ENCODE measurements at regions not wholly inside any gene's neighbourhood (a gene's known extent, or its start where the extent isn't known, plus 50 kb on each side); places are given as distances from the start of the nearest gene placed in this dataset.
A peak's percentile ranks its signal among the peaks of the same experiment; 100 is the strongest.

DNA sequence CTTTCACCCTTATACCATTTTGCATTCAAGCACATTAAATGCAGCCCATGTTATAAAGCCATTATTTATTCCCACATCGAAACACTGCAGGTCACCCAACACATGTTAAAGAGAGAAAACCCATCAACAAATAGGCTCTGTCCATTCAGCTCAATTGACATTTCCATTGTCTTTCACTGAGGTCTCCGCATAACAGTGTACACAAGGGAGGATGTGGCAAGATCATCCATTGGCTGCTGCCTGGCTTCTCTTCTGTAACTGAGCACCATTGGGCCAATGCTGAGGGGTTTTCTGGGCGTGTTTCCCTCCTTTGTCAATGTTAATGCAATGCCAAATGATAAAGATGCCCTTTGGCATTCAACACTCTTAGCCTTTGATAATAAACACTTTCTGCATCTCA lies 278.1 kb upstream of the SP4 start:
- H3K9ac ChIP-seq (ENCODE audit: low read length), result no peak overlapping the region
- no peaks in the 10 kb centered on the region for H3K36me3 ChIP-seq (ENCODE audit: control insufficient read depth, insufficient read depth, low read length, severe bottlenecking)
- no peak for DNase-seq (ENCODE audit: low read depth)
- no peak overlapping the region for H3K4me3 ChIP-seq (ENCODE audit: low read length)
- no peaks in the 10 kb centered on the region for H3K4me1 ChIP-seq (ENCODE audit: control insufficient read depth, insufficient read depth, low read length)
- peaks cover 3% of the 10 kb centered on the region for H3K9me3 ChIP-seq (ENCODE audit: control insufficient read depth, low read length)
- no peaks in the 10 kb centered on the region for H3K27me3 ChIP-seq (replicated peaks; ENCODE audit: control insufficient read depth, insufficient read depth, low read length)

DNA sequence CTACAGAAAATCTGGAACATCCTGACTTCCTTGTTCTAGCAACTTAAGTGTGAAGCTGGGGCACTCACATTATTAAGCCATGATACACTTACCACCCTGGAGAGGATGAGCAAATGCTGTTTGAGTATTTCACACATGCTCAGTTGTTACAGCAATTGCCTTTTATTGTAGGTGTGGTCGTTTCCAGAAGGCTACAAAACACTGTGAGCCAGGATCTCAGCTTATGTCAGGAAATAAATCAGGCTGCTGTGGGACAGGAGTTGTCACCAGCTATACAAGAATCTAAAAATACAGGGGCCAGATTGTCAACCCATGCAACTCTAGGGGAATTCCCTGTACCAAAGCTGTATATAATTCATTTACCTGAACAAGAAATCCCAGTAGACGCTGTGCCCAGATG lies 273.3 kb upstream of the SP4 start:
- no peaks in the 10 kb centered on the region for H3K27me3 ChIP-seq (replicated peaks; ENCODE audit: control insufficient read depth, insufficient read depth, low read length)
- peaks cover under 1% of the 10 kb centered on the region for H3K9me3 ChIP-seq (ENCODE audit: control insufficient read depth, low read length)
- DNase-seq (ENCODE audit: low read depth), result no peak
- no peaks in the 10 kb centered on the region for H3K36me3 ChIP-seq (ENCODE audit: control insufficient read depth, insufficient read depth, low read length, severe bottlenecking)
- H3K4me1 ChIP-seq (ENCODE audit: control insufficient read depth, insufficient read depth, low read length), result no peaks in the 10 kb centered on the region
- H3K9ac ChIP-seq (ENCODE audit: low read length), result no peak overlapping the region
- H3K4me3 ChIP-seq (ENCODE audit: low read length), result no peak overlapping the region

DNA sequence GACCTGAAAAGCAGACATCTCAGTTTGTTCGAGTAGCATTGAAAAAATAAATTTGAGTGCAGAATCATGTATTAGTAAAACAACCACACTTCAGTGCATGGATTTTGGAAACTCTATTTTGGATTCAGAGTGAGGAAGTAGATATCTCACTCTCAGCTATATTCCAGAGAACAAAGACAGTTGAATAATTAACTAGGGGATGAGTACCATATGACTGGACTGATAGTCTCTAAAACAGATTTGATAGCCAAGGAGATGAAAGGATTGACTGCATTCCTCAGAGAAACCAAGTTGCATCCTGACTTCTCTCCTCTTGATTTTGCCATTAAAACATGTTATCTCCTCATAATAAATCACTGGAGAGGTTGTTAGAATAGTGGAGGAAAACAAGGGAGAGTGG lies 268.4 kb upstream of the SP4 start:
- no peaks in the 10 kb centered on the region for H3K36me3 ChIP-seq (ENCODE audit: control insufficient read depth, insufficient read depth, low read length, severe bottlenecking)
- H3K9ac ChIP-seq (ENCODE audit: low read length), result no peak overlapping the region
- H3K4me1 ChIP-seq (ENCODE audit: control insufficient read depth, insufficient read depth, low read length), result no peaks in the 10 kb centered on the region
- H3K27me3 ChIP-seq (replicated peaks; ENCODE audit: control insufficient read depth, insufficient read depth, low read length), result no peaks in the 10 kb centered on the region
- DNase-seq (ENCODE audit: low read depth), result no peak
- no peak overlapping the region for H3K4me3 ChIP-seq (ENCODE audit: low read length)
- peaks cover under 1% of the 10 kb centered on the region for H3K9me3 ChIP-seq (ENCODE audit: control insufficient read depth, low read length)

DNA sequence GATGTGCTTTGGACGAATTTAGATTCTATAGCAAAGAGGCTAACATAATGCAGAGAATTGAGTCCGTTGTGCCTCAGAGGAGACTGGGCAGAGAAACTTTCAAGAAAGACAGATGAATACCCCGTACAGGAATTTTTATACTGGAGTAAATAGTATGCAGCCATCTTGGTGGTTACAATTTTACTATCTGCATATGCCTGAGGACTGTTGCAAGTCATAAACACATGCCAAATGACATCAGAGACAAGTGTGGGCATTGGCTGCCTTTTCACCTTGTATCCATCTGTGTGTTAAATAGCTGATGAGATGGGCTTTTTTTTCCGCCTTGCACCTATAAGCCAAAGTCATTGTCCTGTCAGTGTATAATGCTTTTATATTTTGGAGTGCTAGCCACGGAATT lies 267.5 kb upstream of the SP4 start:
- H3K4me1 ChIP-seq (ENCODE audit: control insufficient read depth, insufficient read depth, low read length), result no peaks in the 10 kb centered on the region
- H3K9ac ChIP-seq (ENCODE audit: low read length), result no peak overlapping the region
- H3K4me3 ChIP-seq (ENCODE audit: low read length), result no peak overlapping the region
- no peaks in the 10 kb centered on the region for H3K36me3 ChIP-seq (ENCODE audit: control insufficient read depth, insufficient read depth, low read length, severe bottlenecking)
- DNase-seq (ENCODE audit: low read depth), result no peak
- H3K9me3 ChIP-seq (ENCODE audit: control insufficient read depth, low read length), result peaks cover 8% of the 10 kb centered on the region
- H3K27me3 ChIP-seq (replicated peaks; ENCODE audit: control insufficient read depth, insufficient read depth, low read length), result no peaks in the 10 kb centered on the region

DNA sequence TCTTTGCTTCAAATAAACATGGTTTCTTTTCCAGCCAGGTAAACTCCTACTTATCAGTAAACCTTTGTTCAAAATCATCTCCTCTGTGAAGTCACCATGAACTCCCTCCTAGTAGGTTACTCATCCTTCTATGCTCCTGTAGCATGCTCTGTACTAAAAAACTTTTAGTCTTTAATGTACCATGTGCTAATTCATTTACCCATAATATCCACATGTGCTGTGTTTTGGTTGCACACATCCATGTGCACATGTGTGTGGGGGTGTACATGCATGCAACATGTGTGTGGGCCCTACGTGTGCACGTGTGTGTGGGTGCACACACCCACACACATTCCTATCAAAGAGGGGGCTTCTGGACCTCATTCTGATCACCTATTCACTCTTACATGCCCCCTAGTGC lies 259.9 kb upstream of the SP4 start:
- H3K27me3 ChIP-seq (replicated peaks; ENCODE audit: control insufficient read depth, insufficient read depth, low read length), result peaks cover 8% of the 10 kb centered on the region
- H3K36me3 ChIP-seq (ENCODE audit: control insufficient read depth, insufficient read depth, low read length, severe bottlenecking), result no peaks in the 10 kb centered on the region
- H3K9me3 ChIP-seq (ENCODE audit: control insufficient read depth, low read length), result peaks cover 8% of the 10 kb centered on the region
- DNase-seq (ENCODE audit: low read depth), result no peak
- no peaks in the 10 kb centered on the region for H3K4me1 ChIP-seq (ENCODE audit: control insufficient read depth, insufficient read depth, low read length)
- no peak overlapping the region for H3K9ac ChIP-seq (ENCODE audit: low read length)
- H3K4me3 ChIP-seq (ENCODE audit: low read length), result no peak overlapping the region

DNA sequence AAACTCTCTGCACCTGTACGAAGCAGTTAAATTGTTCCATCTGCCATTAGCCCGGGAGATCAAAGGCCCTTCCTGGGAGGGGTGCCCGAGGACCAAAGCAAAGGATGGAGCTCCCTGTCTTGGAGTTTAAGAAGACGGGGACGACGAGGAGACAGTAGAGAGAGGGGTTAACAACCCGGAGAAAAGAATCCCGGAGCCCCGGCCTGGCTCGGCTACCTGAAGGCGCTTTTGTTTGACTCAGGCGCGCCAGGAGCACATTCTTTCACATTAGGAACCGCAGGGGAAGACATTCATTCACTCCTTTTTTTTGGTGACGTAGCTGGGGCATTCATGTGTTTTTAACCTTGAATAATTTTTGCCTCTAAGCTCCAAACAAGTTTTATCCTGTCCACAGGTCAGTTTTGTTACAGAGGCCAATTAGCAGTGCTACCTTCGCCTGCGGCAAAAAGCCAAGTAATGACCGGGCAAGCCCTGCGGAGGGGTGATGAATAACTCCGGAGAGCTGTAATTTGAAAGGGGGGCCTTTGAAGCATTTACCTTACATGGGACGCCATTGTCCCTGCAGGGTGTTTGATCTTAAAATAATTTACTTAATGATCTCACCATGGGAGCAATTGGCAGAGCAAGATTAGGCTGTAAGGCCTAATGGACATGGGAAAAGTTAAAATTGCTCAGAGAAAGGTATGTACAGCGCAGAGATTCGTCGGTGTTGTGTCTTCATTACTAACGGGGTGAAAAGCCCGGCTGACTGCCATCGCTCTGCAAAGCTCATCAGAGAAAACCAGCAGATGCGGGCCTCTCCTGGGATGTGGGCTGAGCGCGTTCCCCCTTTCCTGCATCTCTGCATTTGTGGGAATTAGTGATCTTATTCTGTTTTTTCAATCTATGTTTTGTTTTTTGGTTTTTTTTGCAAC lies 258.0 kb upstream of the SP4 start:
- no peaks in the 10 kb centered on the region for H3K4me1 ChIP-seq (ENCODE audit: control insufficient read depth, insufficient read depth, low read length)
- H3K9me3 ChIP-seq (ENCODE audit: control insufficient read depth, low read length), result peaks cover 3% of the 10 kb centered on the region
- no peak for DNase-seq (ENCODE audit: low read depth)
- no peaks in the 10 kb centered on the region for H3K36me3 ChIP-seq (ENCODE audit: control insufficient read depth, insufficient read depth, low read length, severe bottlenecking)
- no peak overlapping the region for H3K4me3 ChIP-seq (ENCODE audit: low read length)
- peaks cover 8% of the 10 kb centered on the region for H3K27me3 ChIP-seq (replicated peaks; ENCODE audit: control insufficient read depth, insufficient read depth, low read length)
- H3K9ac ChIP-seq (ENCODE audit: low read length), result no peak overlapping the region

DNA sequence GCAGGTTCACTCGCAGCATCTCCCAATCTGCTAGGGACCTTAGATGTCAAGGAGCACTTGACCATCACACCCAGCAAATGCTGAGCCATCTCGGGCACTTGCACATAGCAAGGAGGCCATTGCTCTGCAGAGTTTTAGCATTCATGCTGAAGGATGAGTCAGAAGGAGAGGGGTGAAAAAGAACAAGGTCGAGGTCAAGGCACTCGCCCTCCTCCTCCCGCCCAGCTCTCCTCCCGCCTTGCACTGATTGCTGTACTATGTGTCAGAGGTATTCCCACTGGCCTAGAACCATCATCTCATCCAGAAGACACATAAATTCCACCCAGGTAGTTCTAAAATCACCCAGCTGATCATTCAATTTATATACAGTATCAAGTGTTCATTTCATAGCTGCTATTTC lies 255.1 kb upstream of the SP4 start:
- Histone ChIP-seq H3K9me3 (ENCODE audit: control insufficient read depth, low read length) (no peaks in the 10 kb centered on the region), H3K4me1 (ENCODE audit: control insufficient read depth, insufficient read depth, low read length) (no peaks in the 10 kb centered on the region), H3K4me3 (ENCODE audit: low read length) (no peak overlapping the region), H3K27me3 (replicated peaks; ENCODE audit: control insufficient read depth, insufficient read depth, low read length) (peaks cover 8% of the 10 kb centered on the region), H3K36me3 (ENCODE audit: control insufficient read depth, insufficient read depth, low read length, severe bottlenecking) (no peaks in the 10 kb centered on the region), H3K9ac (ENCODE audit: low read length) (no peak overlapping the region)
- DNase-seq (ENCODE audit: low read depth), result no peak

DNA sequence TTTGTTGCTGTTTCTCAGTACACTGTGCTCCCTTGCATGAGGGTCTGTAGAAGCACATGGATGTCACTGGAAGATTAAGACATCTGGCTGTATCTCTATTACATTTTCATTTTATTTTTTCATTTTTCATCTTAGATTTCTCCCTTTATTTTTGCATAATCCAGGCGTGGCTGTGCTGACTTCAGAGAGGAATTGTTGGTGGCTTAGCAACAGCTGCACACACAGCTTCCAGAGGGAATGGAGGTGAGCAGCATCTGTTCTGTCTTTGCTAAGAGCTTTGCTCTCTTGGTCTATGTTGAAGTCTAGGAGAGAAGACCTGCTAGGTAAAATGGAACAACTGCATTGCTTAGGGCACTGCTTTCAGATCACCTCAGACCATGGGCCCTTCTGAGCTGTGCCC lies 254.4 kb upstream of the SP4 start:
- no peak for DNase-seq (ENCODE audit: low read depth)
- Histone ChIP-seq H3K27me3 (replicated peaks; ENCODE audit: control insufficient read depth, insufficient read depth, low read length) (peaks cover 2% of the 10 kb centered on the region), H3K9me3 (ENCODE audit: control insufficient read depth, low read length) (no peaks in the 10 kb centered on the region), H3K36me3 (ENCODE audit: control insufficient read depth, insufficient read depth, low read length, severe bottlenecking) (no peaks in the 10 kb centered on the region), H3K4me1 (ENCODE audit: control insufficient read depth, insufficient read depth, low read length) (no peaks in the 10 kb centered on the region), H3K9ac (ENCODE audit: low read length) (no peak overlapping the region), H3K4me3 (ENCODE audit: low read length) (no peak overlapping the region)

DNA sequence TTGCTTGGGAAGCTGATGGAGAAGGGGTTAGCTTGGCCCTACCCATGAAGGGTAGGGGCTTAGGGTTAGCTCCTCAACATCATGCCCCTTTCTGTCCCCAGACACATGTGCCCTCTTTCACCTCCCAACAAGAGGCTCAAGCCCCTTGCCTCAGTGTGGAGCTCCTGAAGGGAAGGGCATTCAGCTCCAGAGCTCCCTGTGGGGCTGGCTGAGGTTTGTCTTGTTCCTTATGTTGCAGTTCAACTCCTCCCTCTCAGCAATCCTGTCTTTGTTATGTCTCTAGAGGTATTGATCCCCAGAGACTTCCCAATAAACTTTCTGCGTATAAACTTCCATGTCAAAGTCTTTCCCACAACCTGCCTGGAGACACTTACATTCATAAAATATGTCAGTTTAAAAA lies 252.2 kb upstream of the SP4 start:
- H3K9ac ChIP-seq (ENCODE audit: low read length), result no peak overlapping the region
- H3K4me1 ChIP-seq (ENCODE audit: control insufficient read depth, insufficient read depth, low read length), result no peaks in the 10 kb centered on the region
- H3K27me3 ChIP-seq (replicated peaks; ENCODE audit: control insufficient read depth, insufficient read depth, low read length), result no peaks in the 10 kb centered on the region
- no peaks in the 10 kb centered on the region for H3K36me3 ChIP-seq (ENCODE audit: control insufficient read depth, insufficient read depth, low read length, severe bottlenecking)
- DNase-seq (ENCODE audit: low read depth), result no peak
- H3K9me3 ChIP-seq (ENCODE audit: control insufficient read depth, low read length), result no peaks in the 10 kb centered on the region
- no peak overlapping the region for H3K4me3 ChIP-seq (ENCODE audit: low read length)

DNA sequence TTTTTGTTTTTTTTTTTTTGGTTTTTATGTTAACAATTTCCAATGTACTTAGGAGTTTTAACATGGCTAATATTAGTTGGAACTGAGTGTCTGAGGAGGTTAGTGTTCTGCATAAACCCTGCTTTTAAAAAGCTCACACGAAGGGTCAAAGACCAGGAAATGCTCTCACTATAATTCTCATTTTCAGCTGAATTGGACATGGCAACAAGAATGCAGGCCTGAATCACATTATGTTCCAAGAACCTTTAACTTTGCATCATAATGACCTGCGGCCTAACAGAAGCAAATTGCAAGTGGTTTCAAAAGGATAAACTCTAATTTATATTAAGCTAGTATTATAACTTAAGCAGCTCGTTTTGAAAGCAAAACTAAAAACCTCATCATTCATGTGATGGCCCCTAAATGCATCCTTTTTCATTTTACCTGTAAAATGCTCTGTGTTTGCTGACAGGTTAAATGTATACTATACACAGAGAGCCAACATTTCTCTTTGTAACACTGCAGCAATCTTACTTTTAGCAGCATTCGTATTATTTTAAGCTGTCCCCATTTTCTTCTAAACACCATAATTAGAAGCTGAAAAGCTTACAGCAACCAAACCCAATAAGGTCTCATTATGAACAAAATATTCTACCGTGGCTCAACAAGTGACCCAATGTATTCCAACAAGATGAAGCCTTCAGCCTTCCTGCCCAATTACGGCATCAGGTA lies 242.8 kb upstream of the SP4 start:
- Histone ChIP-seq H3K36me3 (ENCODE audit: control insufficient read depth, insufficient read depth, low read length, severe bottlenecking) (no peaks in the 10 kb centered on the region), H3K27me3 (replicated peaks; ENCODE audit: control insufficient read depth, insufficient read depth, low read length) (no peaks in the 10 kb centered on the region), H3K4me1 (ENCODE audit: control insufficient read depth, insufficient read depth, low read length) (no peaks in the 10 kb centered on the region), H3K4me3 (ENCODE audit: low read length) (no peak overlapping the region), H3K9me3 (ENCODE audit: control insufficient read depth, low read length) (no peaks in the 10 kb centered on the region), H3K9ac (ENCODE audit: low read length) (no peak overlapping the region)
- peak; percentile 7 for DNase-seq (ENCODE audit: low read depth)

DNA sequence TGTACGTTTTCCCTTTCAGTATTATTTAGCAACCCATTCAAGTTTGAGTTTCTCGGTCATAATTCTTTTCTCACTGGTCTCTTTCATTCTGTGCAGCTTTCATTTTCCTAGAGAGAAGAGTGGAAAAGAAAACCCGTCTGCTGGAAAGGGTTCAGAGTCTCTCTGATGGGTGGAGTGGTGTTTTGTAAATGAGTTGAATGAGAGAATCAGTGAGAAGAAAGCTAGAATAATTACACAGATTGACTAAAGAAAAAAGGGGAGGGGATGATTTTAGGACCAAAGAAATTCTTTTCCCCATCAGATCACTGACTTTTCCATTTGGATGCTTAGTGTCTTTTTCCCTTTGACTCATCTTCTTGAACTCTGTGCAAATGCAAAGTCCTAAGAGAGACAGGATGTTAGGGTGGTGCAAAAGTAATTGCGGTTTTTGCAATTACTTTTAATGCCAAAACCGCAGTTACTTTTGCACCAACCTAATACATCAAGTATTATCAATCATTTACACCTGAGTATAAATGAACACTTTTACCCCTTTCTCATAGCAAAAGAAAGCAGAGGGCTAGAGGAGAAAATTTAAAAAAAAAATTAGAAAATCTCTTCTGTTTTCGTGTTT lies 242.1 kb upstream of the SP4 start:
- no peaks in the 10 kb centered on the region for H3K36me3 ChIP-seq (ENCODE audit: control insufficient read depth, insufficient read depth, low read length, severe bottlenecking)
- no peak for DNase-seq (ENCODE audit: low read depth)
- H3K4me3 ChIP-seq (ENCODE audit: low read length), result no peak overlapping the region
- no peaks in the 10 kb centered on the region for H3K4me1 ChIP-seq (ENCODE audit: control insufficient read depth, insufficient read depth, low read length)
- no peaks in the 10 kb centered on the region for H3K9me3 ChIP-seq (ENCODE audit: control insufficient read depth, low read length)
- H3K9ac ChIP-seq (ENCODE audit: low read length), result no peak overlapping the region
- no peaks in the 10 kb centered on the region for H3K27me3 ChIP-seq (replicated peaks; ENCODE audit: control insufficient read depth, insufficient read depth, low read length)

Measured in adipocyte (in vitro differentiated cells).